H1 (cell line): ENCODE measurements at regions not wholly inside any gene's neighbourhood (a gene's known extent, or its start where the extent isn't known, plus 50 kb on each side); places are given as distances from the start of the nearest gene placed in this dataset.

Experiments used
- CTCF ChIA-PET: fragments of 300-600 bp; sonication (Branson Sonifier 250); formaldehyde crosslinking; loops from one replicate; lab custom pipeline; 2021; ENCODE audit not compliant: partially characterized antibody; lab: Charles Lee
- POLR2A ChIA-PET: fragments of 300-600 bp; sonication (Branson Sonifier 250); formaldehyde crosslinking; loops from one replicate; lab custom pipeline; 2021; ENCODE audit warnings: inconsistent platforms; ENCODE audit not compliant: partially characterized antibody; lab: Charles Lee
- DNase-seq, 2 experiments: peaks; one replicate each; pipeline versions ENCODE4 v3.0.0 to v3.0.0-alpha.2; 2010 to 2022; ENCODE audit warnings: low spot score in 2 of 2, low read depth in 1 of 2, mixed read lengths in 1 of 2
- FAIRE-seq: peaks from 2 replicates; lab custom pipeline; 2011; peaks lifted over from hg19 to GRCh38; lab: Jason Lieb, UNC
- H2AFZ ChIP-seq: 2 replicates; pipeline ENCODE4 v1.8.1; 2012; ENCODE audit warnings: low read length, inconsistent platforms
- H2AK5ac ChIP-seq: 2 replicates; pipeline ENCODE4 v1.6.1; 2013; ENCODE audit warnings: low read depth, low read length
- H2BK120ac ChIP-seq: replicated peaks from 2 replicates; pipeline ENCODE3; 2013; ENCODE audit warnings: low read depth, low read length, inconsistent platforms
- H2BK12ac ChIP-seq: 2 replicates; pipeline ENCODE4 v1.6.1; 2013; ENCODE audit warnings: low read depth, low read length
- H2BK15ac ChIP-seq: 2 replicates; pipeline ENCODE4 v1.6.1; 2013; ENCODE audit warnings: low read length
- H2BK20ac ChIP-seq: 2 replicates; pipeline ENCODE4 v1.6.1; 2013; ENCODE audit warnings: low read length
- H2BK5ac ChIP-seq: 2 replicates; pipeline ENCODE4 v1.6.1; 2013; ENCODE audit warnings: low read depth, low read length
- H3K14ac ChIP-seq: 2 replicates; pipeline ENCODE4 v1.6.1; 2013; ENCODE audit warnings: inconsistent platforms; ENCODE audit not compliant: insufficient read length
- H3K18ac ChIP-seq: 2 replicates; pipeline ENCODE4 v1.6.1; 2013; ENCODE audit warnings: low read length; ENCODE audit errors: extremely low read depth
- H3K23ac ChIP-seq: 2 replicates; pipeline ENCODE4 v1.6.1; 2013; ENCODE audit warnings: inconsistent platforms; ENCODE audit not compliant: insufficient read length
- H3K23me2 ChIP-seq: 2 replicates; pipeline ENCODE4 v1.6.1; 2013; ENCODE audit warnings: low read depth, low read length
- H3K27ac ChIP-seq: 2 replicates; pipeline ENCODE4 v1.6.1; 2011; ENCODE audit warnings: low read depth, low read length, inconsistent platforms
- H3K27me3 ChIP-seq, 4 experiments: replicated peaks in 1 of 4; 1 replicate in 1 of 4; 2 replicates in 3 of 4; pipeline versions ENCODE4 v1.6.1 to v1.8.1; 2011 to 2013; ENCODE audit warnings: low read length in 3 of 4, mild to moderate bottlenecking in 3 of 4, inconsistent platforms in 2 of 4, mixed read lengths in 2 of 4, moderate library complexity in 1 of 4; ENCODE audit not compliant: control insufficient read depth in 3 of 4, insufficient read depth in 3 of 4; ENCODE audit errors: extremely low read depth in 1 of 4
- H3K36me3 ChIP-seq, 4 experiments: 2 replicates each; pipeline versions ENCODE4 v1.6.1 to v1.8.1; 2011 to 2013; ENCODE audit warnings: mild to moderate bottlenecking in 4 of 4, low read length in 3 of 4, moderate library complexity in 2 of 4, control low read depth in 1 of 4, inconsistent platforms in 1 of 4; ENCODE audit not compliant: insufficient read depth in 4 of 4, control insufficient read depth in 2 of 4
- H3K4ac ChIP-seq: replicated peaks from 2 replicates; pipeline ENCODE3; 2013; ENCODE audit warnings: low read length, low read depth, mixed read lengths, inconsistent platforms; ENCODE audit not compliant: insufficient read length
- H3K4me1 ChIP-seq, 4 experiments: replicated peaks in 1 of 4; 1 replicate in 1 of 4; 2 replicates in 3 of 4; pipeline versions ENCODE4 v1.6.1 to v1.8.1; 2011 to 2013; ENCODE audit warnings: low read length in 3 of 4, inconsistent platforms in 2 of 4, mixed read lengths in 1 of 4; ENCODE audit not compliant: insufficient read depth in 4 of 4, control insufficient read depth in 3 of 4
- H3K4me2 ChIP-seq, 2 experiments: 2 replicates each; pipeline versions ENCODE4 v1.6.1 to v1.8.1; 2011 to 2013; ENCODE audit warnings: low read depth in 2 of 2, low read length in 2 of 2, control low read depth in 1 of 2, inconsistent platforms in 1 of 2, mild to moderate bottlenecking in 1 of 2; ENCODE audit not compliant: insufficient read depth in 1 of 2
- H3K4me3 ChIP-seq, 4 experiments: fragments of 200-600, 300-600 bp in 1 of 4; sonication (generic), shearing (Covaris generic), sonication (Bioruptor Twin) in 1 of 4; 2 replicates each; pipeline versions ENCODE4 v1.5.1 to v1.8.1; 2011 to 2016; ENCODE audit warnings: low read length in 4 of 4, low read depth in 3 of 4, control low read depth in 2 of 4, inconsistent platforms in 2 of 4, mild to moderate bottlenecking in 2 of 4, mixed read lengths in 1 of 4, moderate library complexity in 1 of 4; ENCODE audit not compliant: insufficient read depth in 2 of 4; ENCODE audit errors: extremely low read depth in 1 of 4
- H3K56ac ChIP-seq: replicated peaks from 2 replicates; pipeline ENCODE3; 2013; ENCODE audit warnings: low read depth, mild to moderate bottlenecking, mixed read lengths, low read length, inconsistent platforms; ENCODE audit not compliant: insufficient read length
- H3K79me1 ChIP-seq: 2 replicates; pipeline ENCODE4 v1.6.1; 2013; ENCODE audit warnings: low read depth, low read length, control low read depth
- H3K79me2 ChIP-seq, 2 experiments: 2 replicates each; pipeline versions ENCODE4 v1.6.1 to v1.8.1; 2012 to 2013; ENCODE audit warnings: low read length in 2 of 2, mild to moderate bottlenecking in 2 of 2, inconsistent platforms in 1 of 2; ENCODE audit not compliant: insufficient read depth in 2 of 2, control insufficient read depth in 1 of 2
- H3K9ac ChIP-seq, 4 experiments: replicated peaks in 1 of 4; 1 replicate in 1 of 4; 2 replicates in 3 of 4; pipeline versions ENCODE4 v1.6.1 to v1.8.1; 2011 to 2013; ENCODE audit warnings: low read depth in 3 of 4, low read length in 3 of 4, control low read depth in 2 of 4, mild to moderate bottlenecking in 2 of 4, moderate library complexity in 2 of 4, inconsistent platforms in 1 of 4; ENCODE audit errors: extremely low read depth in 1 of 4
- H3K9me3 ChIP-seq, 2 experiments: 2 replicates each; pipeline versions ENCODE4 v1.6.1 to v1.8.1; 2012 to 2013; ENCODE audit warnings: mild to moderate bottlenecking in 2 of 2, moderate library complexity in 2 of 2, control low read depth in 1 of 2, inconsistent platforms in 1 of 2, low read depth in 1 of 2, low read length in 1 of 2, mixed read lengths in 1 of 2; ENCODE audit not compliant: insufficient read depth in 2 of 2
- H4K20me1 ChIP-seq, 2 experiments: replicated peaks in 1 of 2; 2 replicates each; pipeline versions ENCODE3 to v1.8.1; 2011 to 2013; ENCODE audit warnings: inconsistent platforms in 2 of 2, low read length in 2 of 2, mild to moderate bottlenecking in 1 of 2; ENCODE audit not compliant: insufficient read depth in 2 of 2, control insufficient read depth in 1 of 2
- H4K5ac ChIP-seq: 2 replicates; pipeline ENCODE4 v1.6.1; 2013; ENCODE audit warnings: low read length, low read depth, mixed read lengths, inconsistent platforms; ENCODE audit not compliant: insufficient read length
- H4K8ac ChIP-seq: 2 replicates; pipeline ENCODE4 v1.8.0; 2013; ENCODE audit warnings: mild to moderate bottlenecking, moderate library complexity, low read length, inconsistent platforms; ENCODE audit not compliant: insufficient read depth; ENCODE audit errors: extremely low read depth
- H4K91ac ChIP-seq: replicated peaks from 2 replicates; pipeline ENCODE3; 2013; ENCODE audit warnings: low read length, mixed read lengths, inconsistent platforms; ENCODE audit not compliant: insufficient read length
- EP300 ChIP-seq, 2 experiments: IDR thresholded peaks; 1 replicate in 1 of 2; 2 replicates in 1 of 2; pipeline ENCODE4 v1.6.1; 2011 to 2012; ENCODE audit warnings: low read depth in 2 of 2, low read length in 2 of 2, mild to moderate bottlenecking in 2 of 2, borderline replicate concordance in 1 of 2, inconsistent platforms in 1 of 2, moderate library complexity in 1 of 2
- TAF1 ChIP-seq: IDR thresholded peaks from 2 replicates; pipeline ENCODE4 v1.6.1; 2011; ENCODE audit warnings: mild to moderate bottlenecking, low read depth, low read length
- WGBS, 2 experiments: shearing (Covaris generic) in 1 of 2; methylation state at CpG; one replicate each; pipeline versions ENCODE4 v1.1.6 to v1.1.7; 2013 to 2015; ENCODE audit warnings: low lambda C conversion rate in 2 of 2, mixed read lengths in 2 of 2, inconsistent platforms in 1 of 2, low coverage in 1 of 2, missing lambda C conversion rate in 1 of 2; ENCODE audit not compliant: insufficient replicate concordance in 2 of 2, insufficient coverage in 1 of 2, insufficient read length in 1 of 2; ENCODE audit errors: extremely low coverage in 1 of 2, missing lambda C conversion rate in 1 of 2; 5-methylcytosine and 5-hydroxymethylcytosine counted together

DNA sequence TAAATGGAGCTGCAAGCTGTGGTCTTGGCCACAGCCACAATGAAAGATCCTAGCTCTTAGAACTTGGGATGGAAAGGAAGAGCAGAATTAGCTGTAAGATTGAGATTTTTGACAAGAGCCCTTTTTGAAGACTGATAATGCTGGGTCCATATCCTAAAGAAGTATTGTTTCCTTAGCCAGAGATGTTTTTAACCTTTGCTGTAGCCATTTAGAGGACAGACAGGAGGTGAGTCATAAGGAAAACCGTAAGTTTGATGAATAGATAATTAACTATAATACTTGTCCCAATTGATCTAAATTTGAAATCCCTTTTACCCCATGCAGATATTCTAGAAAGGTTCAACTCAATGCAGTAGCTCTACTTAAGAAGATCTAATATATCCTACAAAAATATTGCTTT, 213.7 kb downstream of the HTR1B start:
- Histone ChIP-seq H3K4ac (no peak overlapping the region), H3K79me2 (no peaks in the 10 kb centered on the region), H2BK5ac (no peak overlapping the region), H3K14ac (no peak overlapping the region), H2BK120ac (no peak overlapping the region), H3K27me3 (no peaks in the 10 kb centered on the region), H3K9ac (no peak overlapping the region), H4K8ac (no peak overlapping the region), H3K9me3 (peaks cover 0 to 4% of the 10 kb centered on the region in 2 experiments; a peak in 1 of 4 replicates), H2BK12ac (no peak overlapping the region), H4K91ac (no peak overlapping the region), H4K5ac (no peak overlapping the region), H3K4me2 (no peak overlapping the region), H3K23ac (no peak overlapping the region), H3K4me3 (no peak overlapping the region), H3K36me3 (no peaks in the 10 kb centered on the region), H3K18ac (no peak overlapping the region), H2AK5ac (no peak overlapping the region), H3K4me1 (no peaks in the 10 kb centered on the region), H2BK20ac (no peak overlapping the region), H2AFZ (no peak overlapping the region), H2BK15ac (no peak overlapping the region), H3K56ac (no peak overlapping the region), H3K79me1 (no peaks in the 10 kb centered on the region), H3K27ac (no peak overlapping the region), H4K20me1 (no peaks in the 10 kb centered on the region), H3K23me2 (no peaks in the 10 kb centered on the region)
- 100% methylated on average over 1 of the region's 1 CpG; no CpG with 5 or more reads in 1 of the 2 experiments for WGBS, 2 experiments
- FAIRE-seq (no peak), DNase-seq (no peak)
- TF ChIP-seq EP300 (IDR thresholded peaks at IDR 0.05; ENCODE audit: borderline replicate concordance in 1 of 2, low read depth in 2 of 2, low read length in 2 of 2) (no peak), TAF1 (no peak)
- CTCF ChIA-PET: interaction anchor here (0.7 to 1.2 kb wide), 5 partner anchors 12 to 217 kb away, joined by 3 to 4 read pairs (median 3); no protein-coding TSS in a partner anchor
- POLR2A ChIA-PET: interaction anchor here (0.6 kb wide), 1 partner anchor 63 kb away, joined by 3 read pairs; no protein-coding TSS in a partner anchor
